CD1c-positive myeloid dendritic cell (primary cell): ENCODE measurements at regions not wholly inside any gene's neighbourhood (a gene's known extent, or its start where the extent isn't known, plus 50 kb on each side); places are given as distances from the start of the nearest gene placed in this dataset.

ENCODE experiments used
- DNase-seq: peaks from one replicate; pipeline ENCODE4 v3.0.0-alpha.2; 2016; ENCODE audit errors: extremely low spot score

GRCh38 chr3:25212736-25213135 lies 215.3 kb upstream of the RARB start:
- DNase-seq = no peak

- DNase-seq = no peak
These were observed 214.0 kb upstream of the RARB start for GRCh38 chr3:25214034-25214433.

GRCh38 chr3:25218362-25218761 lies 209.7 kb upstream of the RARB start:
- DNase-seq = no peak

GRCh38 chr3:25226747-25227146 lies 201.3 kb upstream of the RARB start:
- DNase-seq = no peak

GRCh38 chr3:25229586-25229985 lies 198.5 kb upstream of the RARB start:
- no peak for DNase-seq

- DNase-seq = no peak
These were observed 193.0 kb upstream of the RARB start for GRCh38 chr3:25235031-25235430.

GRCh38 chr3:25235466-25235865 lies 192.6 kb upstream of the RARB start:
- no peak for DNase-seq

- no peak for DNase-seq
These were observed 190.5 kb upstream of the RARB start for GRCh38 chr3:25237602-25238001.

- DNase-seq = no peak
These were observed 189.0 kb upstream of the RARB start for GRCh38 chr3:25239042-25239441.

- DNase-seq = no peak
These were observed 181.2 kb upstream of the RARB start for GRCh38 chr3:25246913-25247312.

- no peak for DNase-seq
These were observed 175.8 kb upstream of the RARB start for GRCh38 chr3:25252291-25252690.

GRCh38 chr3:25257026-25257425 lies 171.0 kb upstream of the RARB start:
- no peak for DNase-seq

- DNase-seq = no peak
These were observed 168.2 kb upstream of the RARB start for GRCh38 chr3:25259871-25260270.

GRCh38 chr3:25262322-25262721 lies 165.7 kb upstream of the RARB start:
- DNase-seq = no peak

- no peak for DNase-seq
These were observed 162.8 kb upstream of the RARB start for GRCh38 chr3:25265284-25265683.

GRCh38 chr3:25266677-25267076 lies 161.4 kb upstream of the RARB start:
- no peak for DNase-seq

- DNase-seq = no peak
These were observed 156.0 kb upstream of the RARB start for GRCh38 chr3:25272090-25272489.

- no peak for DNase-seq
These were observed 154.4 kb upstream of the RARB start for GRCh38 chr3:25273582-25274171.

GRCh38 chr3:25277503-25277902 lies 150.6 kb upstream of the RARB start:
- no peak for DNase-seq

GRCh38 chr3:25281041-25281731 lies 146.9 kb upstream of the RARB start:
- no peak for DNase-seq

- no peak for DNase-seq
These were observed 146.3 kb upstream of the RARB start for GRCh38 chr3:25281732-25282126.

GRCh38 chr3:25283613-25284012 lies 144.4 kb upstream of the RARB start:
- DNase-seq = no peak

GRCh38 chr3:25284249-25284648 lies 143.8 kb upstream of the RARB start:
- DNase-seq = no peak
